ENCODE measurements at regions not wholly inside any gene's neighbourhood (a gene's known extent, or its start where the extent isn't known, plus 50 kb on each side); places are given as distances from the start of the nearest gene placed in this dataset.

DNA sequence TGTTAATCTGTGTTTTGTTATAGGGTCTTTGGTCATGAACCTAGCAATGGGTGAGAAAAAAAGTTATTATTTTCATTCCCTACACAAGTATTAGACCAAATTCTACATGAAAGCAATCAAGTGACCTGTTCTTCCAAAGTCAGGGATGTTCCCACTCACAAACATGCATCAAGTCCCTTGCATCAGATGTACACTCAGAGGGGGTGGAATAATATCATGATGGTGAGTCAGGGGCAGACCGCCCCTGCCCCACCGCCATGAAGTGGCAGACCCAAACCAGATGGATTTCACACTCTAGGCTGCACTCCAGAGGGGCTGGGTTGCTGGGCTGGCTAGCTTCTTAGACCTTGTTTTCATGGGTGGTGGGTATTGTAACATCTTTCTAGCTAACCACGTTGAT lies 91.4 kb downstream of the ACAA2 start:
- Histone ChIP-seq H3K9me2 (ENCODE audit: insufficient read depth) (no peaks in the 10 kb centered on the region), H3K4me3 (no peak overlapping the region), H2AFZ (no peak overlapping the region; the same call in 1 of the 2 replicates), H3F3A (replicated peaks; ENCODE audit: low read depth) (no peaks in the 10 kb centered on the region), H3K4me1 (ENCODE audit: insufficient read depth) (no peaks in the 10 kb centered on the region), H3K36me3 (ENCODE audit: insufficient read depth) (no peaks in the 10 kb centered on the region), H4K20me1 (replicated peaks; ENCODE audit: insufficient read depth) (no peaks in the 10 kb centered on the region), H3K79me2 (replicated peaks; ENCODE audit: insufficient read depth) (no peaks in the 10 kb centered on the region), H3K27ac (ENCODE audit: low read depth) (no peak overlapping the region), H3K4me2 (no peak overlapping the region), H3K27me3 (ENCODE audit: insufficient read depth) (no peaks in the 10 kb centered on the region)
- no peak overlapping the region for H3K27ac Mint-ChIP-seq
- DNase-seq (ENCODE audit: low spot score) (no peak), ATAC-seq (no peak)
- no peaks in the 10 kb centered on the region for H3K27me3 Mint-ChIP-seq (ENCODE audit: insufficient read depth, low read depth, poor library complexity)
- no peak for TF ChIP-seq EZH2 (IDR thresholded peaks at IDR 0.05; ENCODE audit: low read depth, unreplicated experiment)
- TF ChIP-seq ZNF331 (CRISPR knock-in tag; IDR thresholded peaks at IDR 0.05; ENCODE audit: low read depth): no peak
- TF ChIP-seq, protein P1, sequence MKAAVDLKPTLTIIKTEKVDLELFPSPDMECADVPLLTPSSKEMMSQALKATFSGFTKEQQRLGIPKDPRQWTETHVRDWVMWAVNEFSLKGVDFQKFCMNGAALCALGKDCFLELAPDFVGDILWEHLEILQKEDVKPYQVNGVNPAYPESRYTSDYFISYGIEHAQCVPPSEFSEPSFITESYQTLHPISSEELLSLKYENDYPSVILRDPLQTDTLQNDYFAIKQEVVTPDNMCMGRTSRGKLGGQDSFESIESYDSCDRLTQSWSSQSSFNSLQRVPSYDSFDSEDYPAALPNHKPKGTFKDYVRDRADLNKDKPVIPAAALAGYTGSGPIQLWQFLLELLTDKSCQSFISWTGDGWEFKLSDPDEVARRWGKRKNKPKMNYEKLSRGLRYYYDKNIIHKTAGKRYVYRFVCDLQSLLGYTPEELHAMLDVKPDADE (IDR thresholded peaks at IDR 0.05): no peak
- TF ChIP-seq POLR2AphosphoS5 (IDR thresholded peaks at IDR 0.05; ENCODE audit: low read depth): no peak
- no peak for TF ChIP-seq CREB1 (CRISPR knock-in tag; IDR thresholded peaks at IDR 0.05; ENCODE audit: low read depth)
- no peak for TF ChIP-seq STAT1 (IDR thresholded peaks at IDR 0.05; ENCODE audit: unreplicated experiment)
- TF ChIP-seq JUNB (IDR thresholded peaks at IDR 0.05; ENCODE audit: unreplicated experiment): no peak
- TF ChIP-seq, protein P2, sequence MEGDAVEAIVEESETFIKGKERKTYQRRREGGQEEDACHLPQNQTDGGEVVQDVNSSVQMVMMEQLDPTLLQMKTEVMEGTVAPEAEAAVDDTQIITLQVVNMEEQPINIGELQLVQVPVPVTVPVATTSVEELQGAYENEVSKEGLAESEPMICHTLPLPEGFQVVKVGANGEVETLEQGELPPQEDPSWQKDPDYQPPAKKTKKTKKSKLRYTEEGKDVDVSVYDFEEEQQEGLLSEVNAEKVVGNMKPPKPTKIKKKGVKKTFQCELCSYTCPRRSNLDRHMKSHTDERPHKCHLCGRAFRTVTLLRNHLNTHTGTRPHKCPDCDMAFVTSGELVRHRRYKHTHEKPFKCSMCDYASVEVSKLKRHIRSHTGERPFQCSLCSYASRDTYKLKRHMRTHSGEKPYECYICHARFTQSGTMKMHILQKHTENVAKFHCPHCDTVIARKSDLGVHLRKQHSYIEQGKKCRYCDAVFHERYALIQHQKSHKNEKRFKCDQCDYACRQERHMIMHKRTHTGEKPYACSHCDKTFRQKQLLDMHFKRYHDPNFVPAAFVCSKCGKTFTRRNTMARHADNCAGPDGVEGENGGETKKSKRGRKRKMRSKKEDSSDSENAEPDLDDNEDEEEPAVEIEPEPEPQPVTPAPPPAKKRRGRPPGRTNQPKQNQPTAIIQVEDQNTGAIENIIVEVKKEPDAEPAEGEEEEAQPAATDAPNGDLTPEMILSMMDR (conservative IDR thresholded peaks at IDR 0.05; ENCODE audit: low read depth in 2 of 2): no peak
- TF ChIP-seq, protein P3, sequence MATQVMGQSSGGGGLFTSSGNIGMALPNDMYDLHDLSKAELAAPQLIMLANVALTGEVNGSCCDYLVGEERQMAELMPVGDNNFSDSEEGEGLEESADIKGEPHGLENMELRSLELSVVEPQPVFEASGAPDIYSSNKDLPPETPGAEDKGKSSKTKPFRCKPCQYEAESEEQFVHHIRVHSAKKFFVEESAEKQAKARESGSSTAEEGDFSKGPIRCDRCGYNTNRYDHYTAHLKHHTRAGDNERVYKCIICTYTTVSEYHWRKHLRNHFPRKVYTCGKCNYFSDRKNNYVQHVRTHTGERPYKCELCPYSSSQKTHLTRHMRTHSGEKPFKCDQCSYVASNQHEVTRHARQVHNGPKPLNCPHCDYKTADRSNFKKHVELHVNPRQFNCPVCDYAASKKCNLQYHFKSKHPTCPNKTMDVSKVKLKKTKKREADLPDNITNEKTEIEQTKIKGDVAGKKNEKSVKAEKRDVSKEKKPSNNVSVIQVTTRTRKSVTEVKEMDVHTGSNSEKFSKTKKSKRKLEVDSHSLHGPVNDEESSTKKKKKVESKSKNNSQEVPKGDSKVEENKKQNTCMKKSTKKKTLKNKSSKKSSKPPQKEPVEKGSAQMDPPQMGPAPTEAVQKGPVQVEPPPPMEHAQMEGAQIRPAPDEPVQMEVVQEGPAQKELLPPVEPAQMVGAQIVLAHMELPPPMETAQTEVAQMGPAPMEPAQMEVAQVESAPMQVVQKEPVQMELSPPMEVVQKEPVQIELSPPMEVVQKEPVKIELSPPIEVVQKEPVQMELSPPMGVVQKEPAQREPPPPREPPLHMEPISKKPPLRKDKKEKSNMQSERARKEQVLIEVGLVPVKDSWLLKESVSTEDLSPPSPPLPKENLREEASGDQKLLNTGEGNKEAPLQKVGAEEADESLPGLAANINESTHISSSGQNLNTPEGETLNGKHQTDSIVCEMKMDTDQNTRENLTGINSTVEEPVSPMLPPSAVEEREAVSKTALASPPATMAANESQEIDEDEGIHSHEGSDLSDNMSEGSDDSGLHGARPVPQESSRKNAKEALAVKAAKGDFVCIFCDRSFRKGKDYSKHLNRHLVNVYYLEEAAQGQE (IDR thresholded peaks at IDR 0.05; ENCODE audit: unreplicated experiment): no peak
- TF ChIP-seq EZH2phosphoT487 (IDR thresholded peaks at IDR 0.05; ENCODE audit: unreplicated experiment): no peak
- no peak for TF ChIP-seq ZNF114 (CRISPR knock-in tag; IDR thresholded peaks at IDR 0.05)
- no peak for TF ChIP-seq NANOG (IDR thresholded peaks at IDR 0.05; ENCODE audit: borderline replicate concordance)
- TF ChIP-seq, protein P4, sequence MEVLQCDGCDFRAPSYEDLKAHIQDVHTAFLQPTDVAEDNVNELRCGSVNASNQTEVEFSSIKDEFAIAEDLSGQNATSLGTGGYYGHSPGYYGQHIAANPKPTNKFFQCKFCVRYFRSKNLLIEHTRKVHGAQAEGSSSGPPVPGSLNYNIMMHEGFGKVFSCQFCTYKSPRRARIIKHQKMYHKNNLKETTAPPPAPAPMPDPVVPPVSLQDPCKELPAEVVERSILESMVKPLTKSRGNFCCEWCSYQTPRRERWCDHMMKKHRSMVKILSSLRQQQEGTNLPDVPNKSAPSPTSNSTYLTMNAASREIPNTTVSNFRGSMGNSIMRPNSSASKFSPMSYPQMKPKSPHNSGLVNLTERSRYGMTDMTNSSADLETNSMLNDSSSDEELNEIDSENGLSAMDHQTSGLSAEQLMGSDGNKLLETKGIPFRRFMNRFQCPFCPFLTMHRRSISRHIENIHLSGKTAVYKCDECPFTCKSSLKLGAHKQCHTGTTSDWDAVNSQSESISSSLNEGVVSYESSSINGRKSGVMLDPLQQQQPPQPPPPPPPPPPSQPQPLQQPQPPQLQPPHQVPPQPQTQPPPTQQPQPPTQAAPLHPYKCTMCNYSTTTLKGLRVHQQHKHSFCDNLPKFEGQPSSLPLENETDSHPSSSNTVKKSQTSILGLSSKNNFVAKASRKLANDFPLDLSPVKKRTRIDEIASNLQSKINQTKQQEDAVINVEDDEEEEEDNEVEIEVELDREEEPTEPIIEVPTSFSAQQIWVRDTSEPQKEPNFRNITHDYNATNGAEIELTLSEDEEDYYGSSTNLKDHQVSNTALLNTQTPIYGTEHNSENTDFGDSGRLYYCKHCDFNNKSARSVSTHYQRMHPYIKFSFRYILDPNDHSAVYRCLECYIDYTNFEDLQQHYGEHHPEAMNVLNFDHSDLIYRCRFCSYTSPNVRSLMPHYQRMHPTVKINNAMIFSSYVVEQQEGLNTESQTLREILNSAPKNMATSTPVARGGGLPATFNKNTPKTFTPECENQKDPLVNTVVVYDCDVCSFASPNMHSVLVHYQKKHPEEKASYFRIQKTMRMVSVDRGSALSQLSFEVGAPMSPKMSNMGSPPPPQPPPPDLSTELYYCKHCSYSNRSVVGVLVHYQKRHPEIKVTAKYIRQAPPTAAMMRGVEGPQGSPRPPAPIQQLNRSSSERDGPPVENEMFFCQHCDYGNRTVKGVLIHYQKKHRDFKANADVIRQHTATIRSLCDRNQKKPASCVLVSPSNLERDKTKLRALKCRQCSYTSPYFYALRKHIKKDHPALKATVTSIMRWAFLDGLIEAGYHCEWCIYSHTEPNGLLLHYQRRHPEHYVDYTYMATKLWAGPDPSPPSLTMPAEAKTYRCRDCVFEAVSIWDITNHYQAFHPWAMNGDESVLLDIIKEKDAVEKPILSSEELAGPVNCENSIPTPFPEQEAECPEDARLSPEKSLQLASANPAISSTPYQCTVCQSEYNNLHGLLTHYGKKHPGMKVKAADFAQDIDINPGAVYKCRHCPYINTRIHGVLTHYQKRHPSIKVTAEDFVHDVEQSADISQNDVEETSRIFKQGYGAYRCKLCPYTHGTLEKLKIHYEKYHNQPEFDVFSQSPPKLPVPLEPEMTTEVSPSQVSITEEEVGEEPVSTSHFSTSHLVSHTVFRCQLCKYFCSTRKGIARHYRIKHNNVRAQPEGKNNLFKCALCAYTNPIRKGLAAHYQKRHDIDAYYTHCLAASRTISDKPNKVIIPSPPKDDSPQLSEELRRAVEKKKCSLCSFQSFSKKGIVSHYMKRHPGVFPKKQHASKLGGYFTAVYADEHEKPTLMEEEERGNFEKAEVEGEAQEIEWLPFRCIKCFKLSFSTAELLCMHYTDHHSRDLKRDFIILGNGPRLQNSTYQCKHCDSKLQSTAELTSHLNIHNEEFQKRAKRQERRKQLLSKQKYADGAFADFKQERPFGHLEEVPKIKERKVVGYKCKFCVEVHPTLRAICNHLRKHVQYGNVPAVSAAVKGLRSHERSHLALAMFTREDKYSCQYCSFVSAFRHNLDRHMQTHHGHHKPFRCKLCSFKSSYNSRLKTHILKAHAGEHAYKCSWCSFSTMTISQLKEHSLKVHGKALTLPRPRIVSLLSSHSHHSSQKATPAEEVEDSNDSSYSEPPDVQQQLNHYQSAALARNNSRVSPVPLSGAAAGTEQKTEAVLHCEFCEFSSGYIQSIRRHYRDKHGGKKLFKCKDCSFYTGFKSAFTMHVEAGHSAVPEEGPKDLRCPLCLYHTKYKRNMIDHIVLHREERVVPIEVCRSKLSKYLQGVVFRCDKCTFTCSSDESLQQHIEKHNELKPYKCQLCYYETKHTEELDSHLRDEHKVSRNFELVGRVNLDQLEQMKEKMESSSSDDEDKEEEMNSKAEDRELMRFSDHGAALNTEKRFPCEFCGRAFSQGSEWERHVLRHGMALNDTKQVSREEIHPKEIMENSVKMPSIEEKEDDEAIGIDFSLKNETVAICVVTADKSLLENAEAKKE (CRISPR knock-in tag; IDR thresholded peaks at IDR 0.05): no peak
- H3K4me1 Mint-ChIP-seq: peaks cover 12% of the 10 kb centered on the region
- no peak overlapping the region for H3K4me3 Mint-ChIP-seq
- H3K9me3 Mint-ChIP-seq: no peaks in the 10 kb centered on the region
- no peaks in the 10 kb centered on the region for H3K36me3 Mint-ChIP-seq (ENCODE audit: low read depth)

Data from GM23338 (cell line).